EH (cell line): ENCODE measurements at regions not wholly inside any gene's neighbourhood (a gene's known extent, or its start where the extent isn't known, plus 50 kb on each side); places are given as distances from the start of the nearest gene placed in this dataset.

Experiments
- DNase-seq: peaks from one replicate; pipeline ENCODE4 v3.0.0-alpha.2; 2015; ENCODE audit warnings: low read depth

DNA sequence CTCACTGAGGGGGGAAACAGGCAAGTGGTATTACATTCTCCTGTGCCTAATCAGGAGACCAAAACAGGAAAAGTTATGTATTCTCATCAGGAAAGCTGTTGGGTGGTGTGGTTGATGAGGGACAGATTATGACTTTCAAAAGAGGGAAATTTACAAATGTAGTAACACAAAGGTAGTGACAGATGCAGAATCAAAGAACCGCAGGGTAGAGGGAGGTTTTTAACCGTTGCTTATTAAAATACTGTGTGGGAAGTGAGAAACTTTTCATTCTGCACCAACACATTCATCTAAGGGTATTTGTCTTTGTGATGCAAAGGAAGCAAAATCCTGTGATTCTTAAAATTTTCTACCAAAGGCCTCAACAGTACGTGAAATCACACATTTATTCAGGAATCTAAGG, 288.2 kb upstream of the MAN1A1 start:
- no peak for DNase-seq

DNA sequence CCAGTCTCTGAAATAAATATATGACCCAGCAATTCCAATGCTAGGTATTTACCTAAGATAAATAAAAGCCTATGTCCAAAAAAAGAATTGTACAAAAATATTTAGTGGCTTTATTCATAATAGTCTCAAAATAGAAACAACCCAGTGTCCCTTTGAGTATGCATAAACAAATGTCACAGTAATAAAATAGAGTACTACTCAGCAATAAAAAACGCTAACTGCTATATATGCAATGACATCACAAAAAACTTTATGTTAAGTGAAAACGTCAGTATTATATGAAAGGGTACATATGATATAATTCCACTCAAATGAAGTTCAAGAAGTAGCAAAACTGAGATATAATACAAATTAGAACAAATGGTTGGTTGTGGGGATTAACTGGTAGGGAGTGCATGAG, 286.5 kb upstream of the MAN1A1 start:
- DNase-seq: no peak

DNA sequence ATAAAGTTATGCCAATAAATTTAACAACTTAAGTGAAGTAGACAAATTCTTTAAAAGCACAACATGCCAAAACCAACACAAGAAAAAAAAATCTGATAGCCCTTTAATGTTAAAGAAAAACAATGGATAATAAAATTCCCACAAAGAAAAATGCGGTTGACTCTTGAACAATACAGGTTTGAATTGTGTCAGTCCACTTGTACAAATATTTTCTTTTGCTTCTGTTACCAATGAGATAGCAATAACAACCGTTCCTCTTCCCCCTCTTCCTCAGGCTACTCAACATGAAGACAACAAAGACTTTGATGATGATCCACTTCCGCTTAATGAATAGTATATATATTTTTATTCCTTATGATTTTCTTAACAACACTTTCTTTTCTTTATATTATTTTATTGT, 283.9 kb upstream of the MAN1A1 start:
- no peak for DNase-seq

DNA sequence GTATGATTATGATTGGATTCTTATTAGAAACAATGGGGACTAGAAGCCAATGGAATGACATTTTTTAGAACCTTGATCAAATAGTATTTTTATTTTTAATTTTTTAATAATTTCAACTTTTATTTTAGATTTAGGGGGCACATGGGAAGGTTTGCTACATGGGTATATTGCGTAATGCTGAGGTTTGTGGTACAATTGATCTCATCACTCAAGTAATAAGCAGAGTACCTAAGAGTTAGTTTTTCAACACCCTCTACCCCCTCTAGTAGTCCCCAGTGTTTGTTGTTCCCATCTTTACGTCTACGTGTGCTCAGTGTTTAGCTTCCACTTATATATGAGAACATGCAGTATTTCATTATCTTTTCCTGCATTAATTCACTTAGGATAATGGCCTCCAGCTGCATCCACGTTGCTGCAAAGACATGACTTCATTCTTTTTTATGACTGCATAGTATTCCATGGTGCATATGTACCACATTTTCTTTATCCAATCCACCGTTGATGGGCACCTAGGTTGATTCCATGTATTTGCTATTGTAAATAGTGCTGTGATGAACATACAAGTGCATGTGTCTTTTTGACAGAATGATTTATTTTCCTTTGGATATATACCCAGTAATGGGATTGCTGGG, 281.1 kb upstream of the MAN1A1 start:
- DNase-seq: no peak

DNA sequence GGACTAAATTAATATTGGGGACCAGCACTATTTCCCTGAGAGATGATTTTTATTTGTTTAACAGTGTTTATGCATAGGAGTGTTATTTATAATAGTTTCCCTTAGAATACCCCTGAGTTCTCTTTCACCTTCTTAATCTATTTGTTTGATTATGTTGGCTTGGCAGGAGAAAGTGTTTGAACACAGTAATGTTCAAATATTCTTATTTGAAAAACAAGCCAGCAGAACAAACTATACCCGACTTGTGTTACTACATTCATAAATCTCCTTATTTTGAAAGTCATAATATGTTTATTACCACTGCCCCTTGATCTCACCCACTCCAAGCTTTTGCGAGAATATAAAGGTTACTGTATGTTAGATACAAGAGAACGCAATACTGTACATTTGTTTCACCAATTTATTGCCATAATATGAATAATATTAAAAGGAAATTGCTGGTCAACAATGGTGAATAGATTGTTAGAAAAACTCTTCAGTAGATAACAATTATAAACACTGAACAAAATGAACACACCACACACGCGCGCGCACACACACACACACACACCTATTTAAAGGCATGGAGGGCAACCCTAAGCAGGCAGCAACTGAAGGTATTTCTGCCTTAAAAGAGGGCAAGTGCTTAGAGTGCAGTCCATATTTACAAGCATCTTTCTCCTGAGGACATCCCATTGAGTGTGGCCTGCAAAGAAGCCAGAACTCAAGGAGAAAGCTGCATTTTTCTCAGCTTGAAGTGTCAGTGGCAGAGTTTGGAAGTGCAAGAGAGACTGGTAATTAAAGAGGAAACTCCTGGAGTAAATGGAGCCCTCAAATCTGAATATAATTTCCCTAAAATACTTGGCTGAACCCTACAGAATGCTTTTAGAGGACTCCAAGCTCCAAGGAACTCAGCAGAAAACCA, 279.4 kb upstream of the MAN1A1 start:
- no peak for DNase-seq

DNA sequence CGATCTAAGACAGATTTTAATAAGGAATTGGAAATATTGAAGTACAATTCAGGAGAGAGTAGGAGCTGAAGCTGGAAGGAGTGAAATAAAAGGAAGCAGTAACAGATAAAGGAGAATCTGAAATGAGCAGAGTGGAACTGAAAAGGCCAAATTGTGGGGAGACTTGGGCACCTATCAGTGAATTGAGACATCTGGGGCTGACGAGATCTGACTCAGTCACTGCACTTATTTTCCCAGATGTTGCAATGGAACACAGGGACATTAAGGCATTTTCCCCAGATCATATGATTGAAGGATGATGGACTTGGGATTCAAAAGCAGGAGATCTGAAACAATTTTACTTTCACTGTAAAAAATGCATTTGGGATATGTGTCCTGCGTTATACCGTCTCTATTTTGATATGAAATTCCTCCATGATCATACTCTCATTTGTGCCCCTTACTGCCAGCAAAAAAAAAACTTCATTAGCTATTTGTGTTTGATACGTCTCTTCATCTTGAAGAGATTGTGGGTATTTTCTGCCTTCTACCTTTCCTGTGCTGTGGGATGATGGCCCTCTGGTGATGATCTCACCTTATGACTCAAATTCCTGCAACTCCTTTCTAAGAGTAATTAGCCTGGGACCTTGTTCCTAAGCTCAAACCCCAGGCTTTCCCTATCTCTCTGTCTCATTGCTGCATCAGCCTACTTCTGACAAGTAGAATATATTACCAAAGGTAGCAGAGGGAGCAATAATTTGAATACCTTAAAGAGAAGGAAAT, 278.5 kb upstream of the MAN1A1 start:
- peak; percentile 13 for DNase-seq

DNA sequence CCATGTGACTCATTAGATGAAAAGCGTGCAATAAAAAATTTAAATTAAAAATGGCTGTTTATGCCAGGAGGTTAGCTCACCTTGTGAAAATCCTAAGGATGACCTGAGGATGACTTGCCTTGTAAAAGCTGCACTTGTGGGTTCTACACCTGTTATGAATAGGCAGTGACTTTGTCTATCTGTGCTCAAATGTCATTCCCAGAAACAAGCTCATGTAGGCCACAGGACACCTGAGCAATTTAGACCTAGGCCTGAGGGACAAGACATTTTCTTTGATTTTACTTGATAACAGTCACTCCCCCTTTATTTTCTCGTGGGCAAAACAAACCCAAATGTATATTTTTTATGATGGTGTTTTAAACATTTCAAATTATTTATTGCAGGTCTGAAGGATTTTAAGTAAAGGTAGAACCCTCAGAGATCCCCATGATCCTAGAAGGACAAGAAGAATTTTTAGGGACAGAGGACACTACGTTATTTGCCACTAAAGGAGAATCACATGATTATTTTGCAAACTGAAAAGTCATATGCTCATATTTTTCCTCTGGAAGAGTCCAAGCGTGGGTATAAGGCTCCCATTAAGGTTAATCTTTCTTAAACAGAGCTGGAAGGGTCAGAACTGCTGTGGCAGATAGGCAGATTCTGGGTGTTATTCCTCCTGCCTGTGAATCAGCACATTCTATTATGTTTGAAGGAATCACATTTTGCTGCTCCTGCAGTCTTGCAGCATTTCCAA, 277.5 kb upstream of the MAN1A1 start:
- DNase-seq: no peak

DNA sequence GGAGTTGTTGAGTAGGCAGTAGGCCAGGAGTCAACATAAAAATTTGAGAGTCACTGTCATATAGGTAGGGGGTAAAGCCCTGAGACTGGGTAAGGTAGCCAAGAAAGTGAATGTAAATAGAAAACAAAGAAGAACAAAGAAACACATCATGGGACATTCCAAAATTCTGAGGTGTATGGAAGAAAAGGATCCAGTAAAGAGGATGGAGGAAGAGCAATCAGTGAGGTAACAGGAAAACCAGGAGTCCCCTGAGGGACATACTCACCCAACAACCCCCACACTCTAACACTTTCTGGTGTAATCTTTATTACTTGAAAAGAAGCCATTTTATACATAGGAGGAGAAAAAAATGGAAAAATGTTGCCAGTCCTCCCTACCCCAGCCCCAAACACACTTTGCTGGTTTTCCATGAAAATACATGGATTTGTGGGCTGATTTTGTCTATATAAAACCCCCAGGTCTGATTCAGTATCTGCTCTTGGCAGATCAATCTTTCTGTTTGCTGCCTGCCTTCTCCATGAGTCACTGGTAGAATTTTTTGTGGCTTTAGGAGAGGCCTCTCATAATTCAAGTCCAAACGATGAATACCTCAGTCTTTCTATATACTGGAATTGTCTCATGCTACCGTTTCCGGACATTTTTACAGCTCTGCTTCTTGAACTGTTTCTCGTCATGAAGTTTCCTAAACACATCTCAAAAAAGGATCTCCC, 271.4 kb upstream of the MAN1A1 start:
- DNase-seq: peak; percentile 90

DNA sequence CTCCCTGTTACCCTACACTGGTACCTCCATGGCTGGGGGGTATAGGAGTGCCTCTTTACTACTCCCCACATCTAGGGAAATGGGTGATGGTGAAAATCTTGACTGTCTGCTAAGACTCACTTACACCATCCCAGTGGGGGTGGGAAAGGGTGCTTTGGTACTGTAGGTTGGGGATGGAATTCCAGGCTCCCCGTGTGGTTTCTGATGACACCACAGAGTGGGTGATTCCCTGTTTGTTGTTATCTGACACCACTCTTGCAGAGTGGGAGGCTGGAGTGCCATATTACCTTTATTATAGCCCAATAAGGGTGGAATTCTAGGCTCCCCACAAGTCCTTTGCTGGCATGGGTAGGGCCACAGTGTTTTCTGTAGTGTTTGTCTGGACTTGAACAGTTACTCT, 264.6 kb upstream of the MAN1A1 start:
- DNase-seq: peak; percentile 16

DNA sequence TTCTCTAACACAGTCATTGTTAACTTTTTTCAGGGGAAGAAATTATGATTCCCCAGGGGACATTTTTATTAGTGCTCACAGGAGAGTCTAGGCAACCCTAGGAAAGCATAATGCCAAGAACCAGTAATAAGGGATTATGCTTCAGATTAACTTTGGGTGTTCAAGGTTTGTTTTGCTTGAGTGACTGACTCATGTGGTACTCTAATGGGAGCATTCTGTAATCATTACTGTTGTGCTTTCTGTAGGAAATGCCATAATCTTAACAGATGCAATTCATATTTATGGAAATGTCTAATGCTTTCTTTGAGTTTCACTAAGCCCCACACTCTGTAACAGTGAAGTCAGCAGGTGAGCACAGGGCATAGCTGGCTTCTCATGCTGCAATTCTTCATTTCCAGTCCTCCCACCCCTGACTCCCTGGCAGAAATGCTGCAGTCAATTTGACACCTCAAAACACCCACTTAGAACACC, 263.4 kb upstream of the MAN1A1 start:
- DNase-seq: peak; percentile 42

DNA sequence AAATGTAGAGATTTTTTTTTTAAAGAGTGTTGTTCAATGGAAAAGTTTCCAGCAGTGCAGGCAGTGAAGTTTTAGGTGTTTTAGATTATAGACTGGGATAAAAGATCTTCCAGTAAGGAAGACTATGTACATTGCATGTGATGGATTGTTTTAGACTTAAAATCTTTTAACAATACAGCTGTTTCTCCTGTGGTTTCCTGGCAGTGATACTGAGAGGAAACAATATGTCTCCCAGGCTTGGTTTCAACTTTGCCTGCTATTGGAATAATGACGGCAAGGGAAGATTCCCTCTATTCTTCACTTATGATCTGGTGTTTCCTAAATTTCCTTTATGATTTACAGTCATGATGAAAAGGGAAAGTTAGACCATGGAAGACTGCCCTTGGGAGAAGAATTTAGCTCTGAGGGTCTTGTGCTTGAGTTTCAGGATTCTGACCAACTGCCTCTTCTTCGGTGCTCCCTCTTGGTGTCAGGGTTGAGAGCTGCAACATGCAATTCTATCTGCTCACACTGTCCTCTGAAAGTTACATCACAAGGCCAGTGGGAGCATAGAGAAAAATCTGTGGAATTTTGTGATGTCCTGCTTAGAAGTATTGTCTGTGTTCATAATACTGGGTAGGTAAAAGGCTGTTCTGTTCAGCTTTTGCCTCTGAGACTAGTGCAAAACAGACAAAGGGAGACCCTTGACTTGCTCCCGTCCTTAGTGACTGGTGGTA, 262.8 kb upstream of the MAN1A1 start:
- DNase-seq: peak; percentile 51

DNA sequence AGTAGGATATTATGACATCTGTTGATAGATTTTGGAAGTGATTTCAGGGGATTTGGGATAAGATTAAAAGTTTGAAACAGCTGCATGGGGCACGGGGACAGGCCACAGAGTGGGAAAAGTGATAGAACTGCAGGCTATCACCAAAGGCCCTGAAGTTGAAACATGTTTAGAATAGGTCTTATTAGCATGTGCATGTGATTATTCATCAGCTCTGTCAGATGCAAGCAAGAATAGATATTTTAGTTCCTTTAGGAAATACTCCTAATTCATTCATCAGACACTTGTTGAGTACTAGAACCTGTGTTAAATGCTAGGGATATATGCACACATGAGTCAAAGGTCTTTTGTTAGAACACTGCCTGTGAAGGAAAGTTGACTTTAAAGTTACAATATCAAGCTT, 261.2 kb upstream of the MAN1A1 start:
- no peak for DNase-seq

DNA sequence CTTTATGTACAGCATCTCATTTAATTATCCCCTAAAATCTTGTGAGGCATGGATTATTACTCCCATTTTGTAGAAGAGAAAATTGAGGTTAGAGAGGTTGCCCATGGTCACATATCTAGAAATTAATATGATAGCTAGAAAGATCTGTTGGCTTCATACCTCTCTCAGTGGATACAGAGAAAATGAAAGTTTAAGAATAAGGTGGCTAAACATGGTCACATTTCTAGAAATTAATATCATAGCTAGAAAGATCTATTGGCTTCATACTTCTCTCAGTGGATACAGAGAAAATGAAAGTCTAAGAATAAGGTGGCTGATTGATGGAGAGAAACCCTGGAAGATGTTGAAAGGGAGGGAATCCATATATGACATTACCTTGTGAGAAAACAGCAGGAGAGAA, 260.7 kb upstream of the MAN1A1 start:
- no peak for DNase-seq

DNA sequence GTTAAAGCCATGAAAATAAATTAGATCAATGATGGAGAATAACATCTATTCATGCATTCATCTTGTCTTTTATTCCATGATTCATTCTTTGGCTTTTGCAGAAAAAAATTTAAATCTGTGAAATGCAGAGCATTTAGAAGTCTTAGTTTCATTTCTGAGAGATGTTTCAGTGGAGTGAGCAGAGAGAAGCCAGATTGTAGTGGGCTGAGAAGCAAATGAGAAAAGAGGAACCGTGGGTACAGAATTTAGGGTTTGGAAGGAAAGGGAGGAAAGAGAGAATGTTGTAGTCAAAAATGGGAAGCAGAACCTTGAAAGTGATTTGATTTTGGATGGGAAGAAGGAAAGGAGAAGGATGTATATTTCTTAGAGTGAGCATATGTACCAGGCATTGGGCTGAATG, 260.3 kb upstream of the MAN1A1 start:
- no peak for DNase-seq

DNA sequence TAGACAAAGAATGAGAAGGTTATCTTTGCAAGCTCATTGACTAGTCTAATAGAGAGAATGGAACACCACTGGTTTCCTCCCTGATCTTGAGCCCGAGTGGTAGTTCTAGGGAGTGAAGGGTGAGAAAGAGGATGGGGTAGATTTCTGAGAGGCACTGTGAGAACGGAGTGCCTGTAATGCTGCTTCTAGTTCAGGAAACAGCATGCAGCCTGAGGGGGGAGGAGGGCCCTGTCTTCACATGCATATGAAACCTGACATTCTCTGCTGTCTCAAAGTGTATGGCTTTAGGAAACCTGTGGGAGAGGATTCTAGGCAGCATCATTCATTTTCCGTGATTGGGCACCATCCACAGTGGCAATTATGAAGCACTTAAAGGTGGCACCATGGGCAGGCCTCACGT, 259.4 kb upstream of the MAN1A1 start:
- no peak for DNase-seq

DNA sequence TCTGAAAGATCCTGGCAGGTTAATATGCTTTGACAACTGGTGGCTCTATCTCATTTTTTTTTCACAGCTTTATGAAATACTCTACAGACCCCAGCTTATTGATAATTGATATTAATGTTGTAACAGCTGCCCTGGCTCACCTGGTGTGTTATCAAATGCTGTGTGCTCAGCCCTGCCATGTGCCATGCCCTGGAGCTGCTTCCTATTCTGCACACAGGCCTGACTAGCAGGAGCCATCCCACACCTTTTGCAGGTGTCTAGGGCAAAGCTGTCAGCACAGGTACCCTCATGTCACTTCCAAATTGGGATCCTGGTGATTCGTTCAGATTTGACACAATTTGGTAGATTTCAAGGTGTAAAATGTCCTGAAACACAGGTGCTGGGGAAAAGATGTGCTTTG, 254.6 kb upstream of the MAN1A1 start:
- DNase-seq: no peak

DNA sequence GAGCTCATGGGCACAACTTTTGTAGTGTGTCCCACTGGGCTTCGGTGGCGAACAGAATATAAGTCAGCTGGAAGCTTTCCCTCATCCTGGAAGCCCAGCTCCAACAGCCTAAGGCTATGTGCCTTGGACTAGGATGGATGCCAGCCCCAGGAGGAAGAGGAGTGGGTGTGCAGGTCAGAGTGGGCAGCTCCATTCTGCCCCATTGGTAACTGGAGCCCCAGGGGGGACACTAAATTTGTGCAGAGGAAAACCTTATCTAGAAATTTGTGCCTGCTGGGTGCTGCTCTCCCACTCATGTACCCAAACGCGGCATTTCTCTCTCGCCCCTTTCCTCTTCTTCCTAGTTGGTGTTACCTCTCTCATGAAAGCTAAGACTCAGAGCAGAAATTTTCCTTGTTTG, 253.9 kb upstream of the MAN1A1 start:
- no peak for DNase-seq

DNA sequence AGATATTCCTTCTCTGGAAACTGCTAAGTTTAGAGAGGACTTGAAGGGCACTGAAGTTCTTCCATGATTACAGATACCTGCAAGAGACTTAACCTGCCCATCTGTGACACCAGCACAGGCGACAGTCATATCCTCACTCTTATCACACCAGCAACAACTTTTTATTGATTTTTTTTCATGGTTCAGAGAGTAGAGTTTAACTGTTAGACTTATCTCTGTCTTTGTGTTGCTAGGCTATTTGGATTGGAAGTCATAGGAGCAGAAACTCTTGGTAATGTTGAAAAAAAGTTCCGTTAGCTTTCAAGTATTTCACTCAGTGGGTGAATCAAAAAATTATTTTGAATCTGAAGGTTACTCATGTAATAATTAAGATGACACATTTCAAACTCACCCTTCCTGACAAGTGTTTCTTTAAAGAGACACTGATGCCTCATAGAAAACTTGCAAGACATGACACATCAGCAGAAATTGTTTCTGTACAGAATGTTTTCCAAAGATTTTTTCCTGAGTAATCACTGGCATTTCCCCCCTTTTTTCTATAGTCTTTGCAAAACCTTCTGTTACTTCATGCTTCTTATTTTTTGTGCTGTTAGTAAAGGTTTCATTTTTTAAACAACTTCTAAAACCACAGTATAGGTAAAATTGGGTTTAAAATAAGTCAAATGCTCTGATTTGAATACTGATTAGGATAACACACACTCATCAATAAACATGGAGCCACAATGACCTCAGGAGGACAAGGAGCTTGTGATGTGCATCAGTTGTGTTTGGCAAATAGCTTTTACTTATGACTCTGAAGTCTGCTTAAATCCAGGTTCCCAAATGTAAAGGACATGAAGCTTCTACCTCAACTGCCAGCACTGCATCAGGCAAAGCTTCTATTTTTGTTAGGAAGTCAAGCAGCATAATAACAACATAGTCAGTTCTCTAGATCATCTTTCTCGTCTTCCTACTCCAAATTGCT, 252.9 kb upstream of the MAN1A1 start:
- DNase-seq: peak; percentile 69

DNA sequence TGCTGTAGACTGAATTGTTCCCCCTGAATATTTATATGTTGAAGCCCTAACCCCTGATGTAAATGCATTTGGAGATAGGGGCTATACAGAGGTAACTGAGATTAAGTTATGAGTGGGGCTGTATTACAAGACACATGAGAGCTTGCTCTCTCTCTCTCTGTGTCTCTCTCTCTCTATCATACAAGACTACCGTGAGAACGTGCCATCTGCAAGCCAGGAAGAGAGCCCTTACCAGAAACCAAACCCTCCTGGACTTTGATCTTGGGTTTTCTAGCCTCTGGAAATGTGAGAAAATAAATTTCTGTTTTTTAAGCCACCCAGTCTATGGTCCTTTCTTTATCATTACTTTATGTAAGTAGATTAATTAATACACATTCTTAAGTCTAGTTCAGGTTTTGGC, 249.3 kb upstream of the MAN1A1 start:
- no peak for DNase-seq

DNA sequence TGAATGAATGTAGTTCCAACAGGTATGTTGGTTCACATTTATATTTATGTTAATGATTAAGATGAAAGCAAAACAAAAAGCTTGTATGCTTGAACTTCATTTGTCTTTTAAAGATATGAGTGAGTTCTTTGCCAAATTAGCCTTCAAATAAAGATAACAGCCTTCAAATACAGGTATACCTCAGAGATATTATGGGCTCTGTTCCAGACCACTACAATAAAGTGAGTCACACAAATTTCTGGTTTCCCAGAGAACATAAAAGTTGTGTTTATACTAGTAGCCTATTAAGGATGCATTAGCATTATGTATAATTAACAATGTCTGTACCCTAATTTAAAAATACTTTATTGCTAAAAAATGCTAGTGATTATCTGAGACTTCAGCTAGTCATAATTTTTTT, 245.3 kb upstream of the MAN1A1 start:
- DNase-seq: no peak
